CD4-positive, CD25-positive, alpha-beta regulatory T cell (primary cell): ENCODE measurements at regions not wholly inside any gene's neighbourhood (a gene's known extent, or its start where the extent isn't known, plus 50 kb on each side); places are given as distances from the start of the nearest gene placed in this dataset.
"Not testable (repeated sequence)": the region's sequence is repeated elsewhere in the genome, so short reads cannot be mapped to it uniquely, and the experiment has no call there.

ENCODE experiments used
- ATAC-seq, 2 donors: fragments of 150-1000 bp; cut with Tn5 transposase; one replicate each; pipeline ENCODE4 v1.10.0; 2021; ENCODE audit warnings: low read depth in 2 of 2, moderate number of reproducible peaks in 2 of 2, moderate library complexity in 1 of 2
- DNase-seq, 3 donors: peaks; one replicate each; pipeline versions ENCODE4 v3.0.0 to v3.0.0-alpha.2; 2012 to 2022; ENCODE audit warnings: mixed read lengths in 1 of 3
- H3K27ac ChIP-seq: one replicate; pipeline ENCODE4 v1.7.0; 2013; ENCODE audit warnings: mild to moderate bottlenecking, low read length; ENCODE audit not compliant: insufficient read depth, poor library complexity, severe bottlenecking
- H3K27me3 ChIP-seq: one replicate; pipeline ENCODE4 v1.7.0; 2013; ENCODE audit warnings: low read length; ENCODE audit not compliant: control insufficient read depth, insufficient read depth
- H3K36me3 ChIP-seq: one replicate; pipeline ENCODE4 v1.7.0; 2013; ENCODE audit warnings: mild to moderate bottlenecking, low read length, moderate library complexity; ENCODE audit not compliant: control insufficient read depth, insufficient read depth
- H3K4me1 ChIP-seq: 2 replicates; pipeline ENCODE4 v1.7.0; 2013; ENCODE audit warnings: mild to moderate bottlenecking, low read length; ENCODE audit not compliant: insufficient read depth, control insufficient read depth, poor library complexity, severe bottlenecking
- H3K4me3 ChIP-seq: one replicate; pipeline ENCODE4 v1.7.0; 2013; ENCODE audit warnings: low read depth, mild to moderate bottlenecking, low read length, moderate library complexity
- H3K9me3 ChIP-seq, 2 experiments: 1 replicate in 1 of 2; 2 replicates in 1 of 2; pipeline ENCODE4 v1.7.0; 2013; ENCODE audit warnings: low read length in 2 of 2, mild to moderate bottlenecking in 1 of 2, moderate library complexity in 1 of 2; ENCODE audit not compliant: control insufficient read depth in 2 of 2
- H3K27ac Mint-ChIP-seq, 3 donors: one replicate each; pipeline ENCODE4 v1.8.0; 2020 to 2022; ENCODE audit warnings: mild to moderate bottlenecking in 3 of 3, mixed read lengths in 3 of 3, moderate library complexity in 2 of 3
- H3K27me3 Mint-ChIP-seq: one replicate; pipeline ENCODE4 v1.8.0; 2022; ENCODE audit warnings: mild to moderate bottlenecking, mixed read lengths
- H3K36me3 Mint-ChIP-seq: one replicate; pipeline ENCODE4 v1.8.0; 2020; ENCODE audit warnings: mixed read lengths
- H3K4me1 Mint-ChIP-seq, 4 donors: one replicate each; pipeline ENCODE4 v1.8.0; 2020 to 2022; ENCODE audit warnings: mixed read lengths in 4 of 4, mild to moderate bottlenecking in 1 of 4
- H3K4me3 Mint-ChIP-seq, 4 donors: one replicate each; pipeline ENCODE4 v1.8.0; 2020 to 2022; ENCODE audit warnings: mild to moderate bottlenecking in 4 of 4, mixed read lengths in 4 of 4, moderate library complexity in 3 of 4
- H3K9me3 Mint-ChIP-seq, 7 donors: one replicate each; pipeline ENCODE4 v1.8.0; 2020 to 2022; ENCODE audit warnings: mixed read lengths in 7 of 7, mild to moderate bottlenecking in 3 of 7, moderate library complexity in 2 of 7

DNA sequence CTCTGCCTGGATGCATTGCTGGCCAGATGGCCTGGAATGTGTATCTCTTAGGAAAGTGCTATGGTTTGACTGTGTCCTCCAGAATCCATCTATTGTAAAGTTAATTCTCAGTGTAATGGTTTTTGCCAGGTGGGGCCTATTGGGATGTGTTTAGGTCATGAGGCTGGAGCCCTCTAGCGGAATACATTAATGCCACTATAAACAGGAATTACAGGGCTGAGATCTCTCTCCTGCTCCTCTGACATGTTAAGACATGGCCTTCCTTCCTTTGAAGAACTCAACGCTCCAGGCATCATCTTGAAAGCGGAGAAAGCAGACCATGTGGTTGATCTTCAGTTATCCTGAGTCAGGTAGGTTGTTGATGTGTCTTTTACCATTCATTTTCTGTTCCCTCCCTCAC, 276.4 kb downstream of the RPIA start:
- ATAC-seq (no peak), DNase-seq (no peak)
- Mint-ChIP-seq H3K36me3 (no peaks in the 10 kb centered on the region), H3K4me3 (no peak overlapping the region), H3K27ac (no peak overlapping the region), H3K4me1 (no peaks in the 10 kb centered on the region), H3K27me3 (peaks cover 6% of the 10 kb centered on the region), H3K9me3 (no peaks in the 10 kb centered on the region)
- Histone ChIP-seq H3K27me3 (peaks cover 3% of the 10 kb centered on the region), H3K9me3 (no peaks in the 10 kb centered on the region), H3K4me3 (no peak overlapping the region), H3K36me3 (no peaks in the 10 kb centered on the region), H3K27ac (no peak overlapping the region), H3K4me1 (no peaks in the 10 kb centered on the region)

DNA sequence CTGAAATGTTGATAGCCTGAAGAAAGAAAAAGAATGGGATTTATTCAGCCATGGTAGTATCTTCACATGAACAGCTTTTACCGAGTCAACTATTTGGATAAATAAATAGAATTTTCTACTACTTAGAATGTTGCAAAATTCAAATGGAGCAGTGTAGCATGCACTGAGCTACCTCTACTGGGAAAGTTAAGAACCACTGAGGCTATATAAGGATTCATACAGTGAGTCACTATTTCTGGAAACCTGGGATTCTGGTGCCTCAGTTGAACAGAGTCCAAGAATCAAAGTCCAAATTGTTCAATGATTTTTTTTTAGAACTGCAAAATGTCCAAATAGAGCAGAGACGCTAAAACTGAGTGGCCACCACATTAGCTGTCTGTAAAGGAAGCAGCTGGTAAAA, 286.5 kb downstream of the RPIA start:
- H3K9me3 Mint-ChIP-seq, result not testable (repeated sequence)
- peaks cover 16% of the 10 kb centered on the region for H3K27me3 Mint-ChIP-seq

DNA sequence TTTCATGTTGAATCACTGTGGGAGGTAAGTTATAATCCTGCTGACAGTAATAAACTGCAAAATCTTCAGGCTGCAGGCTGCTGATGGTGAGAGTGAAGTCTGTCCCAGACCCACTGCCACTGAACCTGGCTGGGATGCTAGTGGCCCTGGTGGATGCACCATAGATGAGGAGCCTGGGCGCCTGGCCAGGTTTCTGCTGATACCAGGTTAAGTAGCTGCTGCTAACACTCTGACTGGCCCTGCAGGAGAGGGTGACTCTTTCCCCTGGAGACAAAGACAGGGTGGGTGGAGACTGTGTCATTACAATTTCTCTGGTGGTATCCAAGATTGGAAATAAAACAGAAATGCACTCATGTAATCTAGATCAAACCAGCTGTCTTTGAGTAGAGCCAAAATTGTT, 287.0 kb downstream of the RPIA start:
- H3K27me3 Mint-ChIP-seq, result peaks cover 16% of the 10 kb centered on the region
- H3K4me3 Mint-ChIP-seq, DNase-seq, H3K4me3 ChIP-seq, H3K9me3 Mint-ChIP-seq, H3K9me3 ChIP-seq, ATAC-seq, H3K36me3 Mint-ChIP-seq, H3K36me3 ChIP-seq, H3K27ac ChIP-seq, H3K4me1 Mint-ChIP-seq, H3K27me3 ChIP-seq, H3K4me1 ChIP-seq, H3K27ac Mint-ChIP-seq: not testable (repeated sequence)

More for the DNA sequence above, 286.5 kb downstream of the RPIA start:
- H3K27ac ChIP-seq, H3K27ac Mint-ChIP-seq, H3K27me3 ChIP-seq, ATAC-seq, H3K36me3 Mint-ChIP-seq, H3K9me3 ChIP-seq, H3K4me3 ChIP-seq, DNase-seq, H3K4me1 ChIP-seq, H3K4me1 Mint-ChIP-seq, H3K4me3 Mint-ChIP-seq, H3K36me3 ChIP-seq: not testable (repeated sequence)

DNA sequence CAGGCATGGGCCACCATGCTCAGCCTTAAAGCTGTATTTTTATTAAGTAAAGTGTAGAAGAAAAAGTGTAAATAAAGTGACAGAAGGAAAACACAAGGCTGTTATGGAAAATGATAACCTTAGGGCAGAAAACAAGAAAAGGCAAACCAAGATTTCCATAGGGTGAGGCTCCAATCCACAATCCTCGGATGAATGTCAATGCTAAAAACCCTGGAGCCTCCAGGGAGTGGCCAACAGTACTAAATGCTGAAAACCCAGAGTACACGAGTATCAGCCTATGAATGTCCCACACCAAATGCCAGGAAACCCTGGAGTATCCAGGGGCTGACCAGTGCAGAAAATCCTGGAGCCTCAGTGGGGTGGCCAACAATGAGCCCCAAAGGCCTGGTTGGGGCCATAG, 292.6 kb downstream of the RPIA start:
- H3K27me3 ChIP-seq, H3K4me1 Mint-ChIP-seq, H3K9me3 ChIP-seq, H3K4me1 ChIP-seq, H3K4me3 Mint-ChIP-seq, H3K36me3 ChIP-seq, DNase-seq, H3K27ac ChIP-seq, H3K9me3 Mint-ChIP-seq, ATAC-seq, H3K36me3 Mint-ChIP-seq, H3K4me3 ChIP-seq, H3K27ac Mint-ChIP-seq: not testable (repeated sequence)
- peaks cover 10% of the 10 kb centered on the region for H3K27me3 Mint-ChIP-seq

DNA sequence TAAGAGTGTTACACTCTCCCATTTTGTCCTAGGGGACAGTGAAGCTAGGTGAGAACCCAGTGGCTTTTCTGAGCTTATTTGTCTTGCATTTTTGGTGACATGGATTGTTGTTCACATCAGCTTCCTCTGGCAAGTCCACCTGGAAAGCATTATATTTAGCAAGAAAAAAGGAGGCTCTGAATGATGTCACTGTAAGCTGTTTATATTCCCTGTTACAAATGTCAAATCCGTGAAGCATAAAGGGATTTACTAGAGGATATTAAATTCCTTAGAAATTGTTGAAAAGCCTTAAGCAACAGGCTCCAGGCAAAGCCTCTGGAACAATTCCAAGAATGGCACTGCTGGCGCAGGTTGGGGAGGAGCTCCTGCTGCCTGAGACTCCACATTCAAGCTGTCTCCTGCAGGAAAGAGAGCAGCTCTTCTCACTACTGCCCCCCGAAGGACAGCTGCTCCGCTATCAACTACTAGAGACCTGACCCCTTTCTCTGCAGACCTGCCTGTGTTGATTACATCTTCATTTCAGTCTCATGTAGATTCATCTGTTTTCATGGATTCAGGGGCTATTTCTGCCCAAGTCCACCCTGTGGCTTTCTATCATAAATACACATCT, 295.4 kb downstream of the RPIA start:
- not testable (repeated sequence) for ATAC-seq, H3K9me3 ChIP-seq, H3K4me3 ChIP-seq, DNase-seq, H3K27ac Mint-ChIP-seq, H3K4me3 Mint-ChIP-seq, H3K9me3 Mint-ChIP-seq, H3K27ac ChIP-seq, H3K27me3 ChIP-seq, H3K36me3 ChIP-seq, H3K27me3 Mint-ChIP-seq, H3K4me1 Mint-ChIP-seq, H3K4me1 ChIP-seq, H3K36me3 Mint-ChIP-seq

DNA sequence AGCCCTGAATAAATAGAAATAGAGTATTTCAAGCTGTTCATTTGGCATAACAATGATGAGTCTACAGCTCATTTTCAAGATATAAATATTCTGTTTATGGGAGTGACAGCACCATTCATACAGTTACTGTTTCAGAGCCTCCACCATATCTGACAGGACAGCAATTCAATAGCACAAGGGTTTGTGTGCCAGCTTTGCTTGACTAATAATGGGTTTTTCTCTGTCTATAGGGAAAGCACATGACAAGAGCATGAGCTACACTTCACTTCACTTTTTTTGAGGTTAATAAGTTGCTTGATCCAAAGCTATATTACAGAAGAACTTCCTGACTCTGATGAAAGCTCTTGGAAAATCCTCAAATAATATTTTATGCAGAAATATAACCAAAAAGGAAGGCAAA, 297.1 kb downstream of the RPIA start:
- DNase-seq, H3K27ac ChIP-seq, H3K4me1 ChIP-seq, H3K36me3 Mint-ChIP-seq, H3K4me3 ChIP-seq, H3K9me3 ChIP-seq, H3K27ac Mint-ChIP-seq, H3K27me3 Mint-ChIP-seq, H3K4me1 Mint-ChIP-seq, H3K27me3 ChIP-seq, ATAC-seq, H3K4me3 Mint-ChIP-seq, H3K36me3 ChIP-seq, H3K9me3 Mint-ChIP-seq: not testable (repeated sequence)

DNA sequence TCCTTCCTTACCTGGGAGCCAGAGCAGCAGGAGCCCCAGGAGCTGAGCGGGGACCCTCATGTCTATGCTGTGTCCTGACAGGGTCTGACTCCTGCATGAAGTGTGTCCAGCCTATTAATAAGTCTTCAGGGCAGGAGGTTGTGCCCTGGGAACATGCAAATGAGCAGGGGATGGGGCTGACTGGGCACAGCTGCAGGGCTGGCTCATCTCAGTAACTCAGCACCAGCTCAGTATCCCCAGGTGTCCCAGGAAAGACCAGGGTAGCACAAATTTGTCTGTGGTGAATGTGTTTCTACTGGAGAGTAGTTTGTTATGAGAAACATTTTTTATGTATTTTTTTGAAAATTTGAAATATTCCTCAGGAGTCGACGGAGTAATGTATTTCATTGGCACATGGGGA, 301.3 kb downstream of the RPIA start:
- H3K27me3 ChIP-seq, H3K4me3 ChIP-seq, H3K27ac Mint-ChIP-seq, ATAC-seq, H3K9me3 Mint-ChIP-seq, H3K4me1 Mint-ChIP-seq, H3K27me3 Mint-ChIP-seq, DNase-seq, H3K4me3 Mint-ChIP-seq, H3K36me3 ChIP-seq, H3K27ac ChIP-seq, H3K9me3 ChIP-seq, H3K36me3 Mint-ChIP-seq, H3K4me1 ChIP-seq: not testable (repeated sequence)

DNA sequence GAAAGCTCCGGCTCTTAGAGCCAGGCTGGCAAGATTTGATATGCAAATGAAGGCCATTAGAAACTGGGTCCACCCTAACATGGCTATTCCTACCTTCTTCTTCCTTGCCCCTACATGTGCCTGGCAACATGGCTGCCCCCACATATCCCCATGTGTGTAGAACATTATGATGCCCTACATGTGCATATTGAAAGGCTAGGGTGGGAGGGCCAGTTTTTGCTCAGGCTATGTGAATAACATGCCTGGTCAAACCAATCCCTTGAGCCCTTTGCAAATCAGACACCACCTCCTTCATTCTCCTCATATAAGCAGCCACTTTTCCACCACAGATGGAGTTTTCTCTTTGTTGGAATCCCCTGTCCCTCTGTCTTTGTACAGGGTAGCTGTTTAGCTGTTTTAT, 303.4 kb downstream of the RPIA start:
- not testable (repeated sequence) for H3K36me3 Mint-ChIP-seq, H3K9me3 Mint-ChIP-seq, H3K4me3 ChIP-seq, H3K27ac Mint-ChIP-seq, H3K4me3 Mint-ChIP-seq, H3K9me3 ChIP-seq, H3K27me3 Mint-ChIP-seq, H3K27ac ChIP-seq, H3K4me1 Mint-ChIP-seq, ATAC-seq, H3K4me1 ChIP-seq, DNase-seq, H3K27me3 ChIP-seq, H3K36me3 ChIP-seq
